ENCODE measurements at regions not wholly inside any gene's neighbourhood (a gene's known extent, or its start where the extent isn't known, plus 50 kb on each side); places are given as distances from the start of the nearest gene placed in this dataset.

DNA sequence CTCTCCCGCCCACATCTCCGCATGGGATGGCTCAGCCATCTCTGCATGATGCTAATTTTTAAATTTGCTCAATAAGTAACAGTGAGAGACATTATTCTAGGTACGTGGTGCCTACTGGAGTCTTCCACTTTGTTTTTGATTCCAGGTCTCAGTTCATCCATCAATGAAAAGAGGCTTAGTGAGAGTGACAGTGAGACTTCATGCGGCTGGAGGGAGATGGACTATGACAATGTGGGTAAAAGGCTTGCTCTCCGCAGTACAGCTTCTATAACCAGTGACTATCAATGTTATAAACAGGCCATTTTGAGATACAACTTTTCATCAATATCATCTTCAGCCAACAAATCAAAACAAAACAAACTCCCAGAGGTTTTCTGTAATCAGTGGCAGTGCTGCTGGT is 563.4 kb upstream of the MKI67 start:
- no peak for TF ChIP-seq POLR2A (IDR thresholded peaks at IDR 0.05)
- TF ChIP-seq CTCF (IDR thresholded peaks at IDR 0.05): no peak
- TF ChIP-seq EP300 (IDR thresholded peaks at IDR 0.05): no peak
- Histone ChIP-seq H3K4me1 (ENCODE audit: insufficient read depth) (peaks cover 2% of the 10 kb centered on the region), H3K4me3 (no peak overlapping the region), H3K27me3 (no peaks in the 10 kb centered on the region), H3K36me3 (no peaks in the 10 kb centered on the region), H3K9me3 (no peaks in the 10 kb centered on the region), H3K27ac (no peak overlapping the region)
- intact Hi-C loops (cut with DNase I): no loop called here
- WGBS, 3 donors: 86 to 91% (median 88%) methylated on average over 5 of the region's 5 CpGs
- DNase-seq: no peak

DNA sequence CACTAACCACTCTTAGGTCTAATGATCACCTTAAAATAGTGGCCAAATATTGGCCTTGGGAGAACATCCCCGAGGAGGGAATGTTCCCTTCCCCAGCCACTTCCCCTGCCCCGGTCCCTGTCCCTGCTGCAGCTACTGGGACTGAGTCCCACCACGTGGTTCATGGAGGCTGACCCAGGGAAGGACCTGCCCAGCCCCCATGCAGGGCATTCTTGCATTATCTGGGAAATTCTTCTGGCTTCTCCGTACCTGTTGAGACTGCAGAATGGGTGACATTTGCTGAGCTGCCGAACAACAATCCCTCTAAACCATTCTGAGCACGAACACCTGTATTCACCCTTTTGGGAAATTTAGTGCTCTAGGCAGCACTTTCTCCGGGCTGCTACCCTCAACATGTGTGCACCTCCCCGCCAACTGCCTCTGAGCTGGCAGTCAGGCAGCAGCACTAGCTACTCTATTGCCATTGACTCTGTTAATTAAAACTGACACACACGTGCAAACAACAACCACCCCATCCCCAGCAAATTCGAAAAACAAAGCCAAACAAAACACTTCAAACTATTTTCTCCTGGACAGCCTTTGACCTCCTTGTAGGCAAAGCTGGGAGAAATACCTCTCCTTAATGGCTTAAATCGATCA is 567.4 kb upstream of the MKI67 start:
- Histone ChIP-seq H3K4me3 (no peak overlapping the region), H3K9me3 (no peaks in the 10 kb centered on the region), H3K27ac (no peak overlapping the region), H3K4me1 (ENCODE audit: insufficient read depth) (no peaks in the 10 kb centered on the region), H3K27me3 (no peaks in the 10 kb centered on the region), H3K36me3 (no peaks in the 10 kb centered on the region)
- WGBS, 3 donors: 77 to 83% (median 77%) methylated on average over 11 of the region's 11 CpGs
- no peak for TF ChIP-seq POLR2A (IDR thresholded peaks at IDR 0.05)
- no peak for DNase-seq
- intact Hi-C loops (cut with DNase I): no loop called here

- TF ChIP-seq EP300 (IDR thresholded peaks at IDR 0.05) (no peak), POLR2A (IDR thresholded peaks at IDR 0.05) (no peak), CTCF (IDR thresholded peaks at IDR 0.05) (no peak)
- no peak for DNase-seq
- WGBS, 3 donors: 92 to 95% (median 94%) methylated on average over 24 of the region's 24 CpGs
- H3K27ac ChIP-seq: no peak overlapping the region
- no peaks in the 10 kb centered on the region for H3K27me3 ChIP-seq
- no peak overlapping the region for H3K4me3 ChIP-seq
- H3K9me3 ChIP-seq: no peaks in the 10 kb centered on the region
- intact Hi-C loops (cut with DNase I): no loop called here
- no peaks in the 10 kb centered on the region for H3K36me3 ChIP-seq
- no peaks in the 10 kb centered on the region for H3K4me1 ChIP-seq (ENCODE audit: insufficient read depth)
These were observed 568.1 kb upstream of the MKI67 start for GRCh38 chr10:128694168-128694850.

DNA sequence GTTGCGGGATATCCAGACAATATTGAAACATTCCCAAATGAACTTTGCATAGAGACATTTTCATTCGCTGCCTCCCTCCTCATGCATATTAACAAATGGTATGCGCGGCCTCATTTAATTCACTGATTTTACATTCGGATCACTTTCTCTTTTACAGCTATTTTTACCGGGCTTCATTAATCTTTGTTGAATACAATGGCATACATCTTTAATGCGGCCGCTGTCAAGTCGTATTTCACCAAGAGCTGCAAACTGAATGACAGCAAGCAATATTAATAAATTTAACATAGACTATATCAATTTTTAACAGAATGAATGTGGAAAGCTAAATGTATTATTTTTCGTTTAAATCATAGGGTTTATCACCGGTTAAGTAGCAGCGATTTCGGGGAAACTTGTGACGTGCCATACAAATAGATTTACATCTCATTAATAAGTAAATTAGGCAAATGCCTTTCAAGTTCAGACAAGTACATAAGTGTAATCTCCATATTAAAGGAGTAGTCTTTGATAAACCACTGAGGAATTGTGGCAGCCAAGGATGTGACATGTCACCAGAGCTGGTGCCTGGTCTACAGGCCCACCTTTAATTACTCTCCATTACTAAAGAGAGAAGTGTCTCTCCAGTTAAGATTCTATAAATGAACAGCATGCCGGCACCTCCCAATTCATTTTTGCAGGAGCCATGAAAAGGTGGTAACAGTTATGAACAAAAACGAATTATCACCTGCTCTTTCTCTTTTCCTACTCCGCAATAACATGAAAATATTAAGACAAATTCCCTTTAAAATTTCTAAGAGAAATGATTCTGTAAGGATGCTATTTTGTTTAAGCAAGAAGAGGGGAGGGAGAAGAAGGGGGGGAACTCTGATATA is 568.9 kb upstream of the MKI67 start:
- Histone ChIP-seq H3K9me3 (no peaks in the 10 kb centered on the region), H3K4me1 (ENCODE audit: insufficient read depth) (no peaks in the 10 kb centered on the region), H3K36me3 (no peaks in the 10 kb centered on the region), H3K4me3 (no peak overlapping the region), H3K27ac (no peak overlapping the region), H3K27me3 (no peaks in the 10 kb centered on the region)
- DNase-seq: no peak
- TF ChIP-seq CTCF (IDR thresholded peaks at IDR 0.05): no peak
- TF ChIP-seq EP300 (IDR thresholded peaks at IDR 0.05): no peak
- TF ChIP-seq POLR2A (IDR thresholded peaks at IDR 0.05): no peak
- intact Hi-C loops (cut with DNase I): no loop called here
- WGBS, 3 donors: 94 to 95% (median 94%) methylated on average over 17 of the region's 17 CpGs

Data from ovary (tissue), 7 donors.